ENCODE measurements at regions not wholly inside any gene's neighbourhood (a gene's known extent, or its start where the extent isn't known, plus 50 kb on each side); places are given as distances from the start of the nearest gene placed in this dataset.
"Not testable (repeated sequence)": the region's sequence is repeated elsewhere in the genome, so short reads cannot be mapped to it uniquely, and the experiment has no call there.

GRCh38 chr6:85078058-85078457 lies 313.7 kb upstream of the TBX18 start:
- TF ChIP-seq NFRKB (IDR thresholded peaks at IDR 0.05) (no peak), BHLHE40 (IDR thresholded peaks at IDR 0.05; ENCODE audit: borderline replicate concordance) (no peak)
- POLR2A ChIA-PET, result no interaction called here
- DNase-seq (ENCODE audit: extremely low spot score), result no peak
- CTCF ChIA-PET, result interaction anchor here (0.6 to 1.0 kb wide), 3 partner anchors 33 to 856 kb away, joined by 3 to 10 read pairs (median 4); no protein-coding TSS in a partner anchor

- TF ChIP-seq PKNOX1 (IDR thresholded peaks at IDR 0.05) (no peak), ARNT (IDR thresholded peaks at IDR 0.05) (no peak), LEF1 (IDR thresholded peaks at IDR 0.05; ENCODE audit: borderline replicate concordance) (no peak), SUZ12 (IDR thresholded peaks at IDR 0.05) (no peak), BHLHE40 (IDR thresholded peaks at IDR 0.05; ENCODE audit: borderline replicate concordance) (no peak), L3MBTL2 (conservative IDR thresholded peaks at IDR 0.05) (no peak), HDGF (IDR thresholded peaks at IDR 0.05; ENCODE audit: borderline replicate concordance) (no peak), SP1 (IDR thresholded peaks at IDR 0.05) (no peak), ELF4 (IDR thresholded peaks at IDR 0.05) (no peak), FOXM1 (IDR thresholded peaks at IDR 0.05; ENCODE audit: borderline replicate concordance) (no peak), NFRKB (IDR thresholded peaks at IDR 0.05) (no peak)
- no peak for DNase-seq (ENCODE audit: extremely low spot score)
- POLR2A ChIA-PET, result no interaction called here
- CTCF ChIA-PET, result no interaction called here
Observed at GRCh38 chr6:85077098-85077497, 312.7 kb upstream of the TBX18 start.

GRCh38 chr6:85071845-85072244 lies 307.4 kb upstream of the TBX18 start:
- POLR2A ChIA-PET; DNase-seq (ENCODE audit: extremely low spot score); CTCF ChIA-PET: not testable (repeated sequence)

GRCh38 chr6:85069577-85069976 lies 305.2 kb upstream of the TBX18 start:
- POLR2A ChIA-PET, result no interaction called here
- no peak for DNase-seq (ENCODE audit: extremely low spot score)
- no peak for TF ChIP-seq ZNF384 (IDR thresholded peaks at IDR 0.05)
- TF ChIP-seq ARNT (IDR thresholded peaks at IDR 0.05), result no peak
- no peak for TF ChIP-seq NFRKB (IDR thresholded peaks at IDR 0.05)
- no peak for TF ChIP-seq SP1 (IDR thresholded peaks at IDR 0.05)
- no peak for TF ChIP-seq ELF4 (IDR thresholded peaks at IDR 0.05)
- no peak for TF ChIP-seq BHLHE40 (IDR thresholded peaks at IDR 0.05; ENCODE audit: borderline replicate concordance)
- TF ChIP-seq LEF1 (IDR thresholded peaks at IDR 0.05; ENCODE audit: borderline replicate concordance), result no peak
- TF ChIP-seq FOXM1 (IDR thresholded peaks at IDR 0.05; ENCODE audit: borderline replicate concordance), result no peak
- TF ChIP-seq FOXK2 (IDR thresholded peaks at IDR 0.05), result no peak
- TF ChIP-seq PKNOX1 (IDR thresholded peaks at IDR 0.05), result no peak
- no peak for TF ChIP-seq TARDBP (IDR thresholded peaks at IDR 0.05)
- CTCF ChIA-PET, result no interaction called here

- POLR2A ChIA-PET, result no interaction called here
- CTCF ChIA-PET, result no interaction called here
- DNase-seq (ENCODE audit: extremely low spot score), result no peak
- TF ChIP-seq NFRKB (IDR thresholded peaks at IDR 0.05) (no peak), BHLHE40 (IDR thresholded peaks at IDR 0.05; ENCODE audit: borderline replicate concordance) (no peak), PKNOX1 (IDR thresholded peaks at IDR 0.05) (no peak), ARNT (IDR thresholded peaks at IDR 0.05) (no peak), LEF1 (IDR thresholded peaks at IDR 0.05; ENCODE audit: borderline replicate concordance) (no peak), FOXM1 (IDR thresholded peaks at IDR 0.05; ENCODE audit: borderline replicate concordance) (no peak)
Observed at GRCh38 chr6:85068221-85068620, 303.8 kb upstream of the TBX18 start.

GRCh38 chr6:85066266-85066665 lies 301.9 kb upstream of the TBX18 start:
- TF ChIP-seq PKNOX1 (IDR thresholded peaks at IDR 0.05) (peak; percentile 27), NFRKB (IDR thresholded peaks at IDR 0.05) (no peak), SUZ12 (IDR thresholded peaks at IDR 0.05) (no peak), CTBP1 (IDR thresholded peaks at IDR 0.05; ENCODE audit: borderline replicate concordance) (no peak)
- CTCF ChIA-PET, result no interaction called here
- POLR2A ChIA-PET, result no interaction called here
- DNase-seq (ENCODE audit: extremely low spot score), result no peak

GRCh38 chr6:85065831-85066230 lies 301.4 kb upstream of the TBX18 start:
- TF ChIP-seq ELF4 (IDR thresholded peaks at IDR 0.05) (no peak), ZNF384 (IDR thresholded peaks at IDR 0.05) (no peak), NFRKB (IDR thresholded peaks at IDR 0.05) (no peak), HDGF (IDR thresholded peaks at IDR 0.05; ENCODE audit: borderline replicate concordance) (no peak), BHLHE40 (IDR thresholded peaks at IDR 0.05; ENCODE audit: borderline replicate concordance) (no peak), FOXK2 (IDR thresholded peaks at IDR 0.05) (no peak), LEF1 (IDR thresholded peaks at IDR 0.05; ENCODE audit: borderline replicate concordance) (no peak), FOXM1 (IDR thresholded peaks at IDR 0.05; ENCODE audit: borderline replicate concordance) (no peak), PKNOX1 (IDR thresholded peaks at IDR 0.05) (no peak), FOXA1 (IDR thresholded peaks at IDR 0.05) (no peak), CTBP1 (IDR thresholded peaks at IDR 0.05; ENCODE audit: borderline replicate concordance) (no peak), ARNT (IDR thresholded peaks at IDR 0.05) (no peak), SUZ12 (IDR thresholded peaks at IDR 0.05) (no peak), L3MBTL2 (conservative IDR thresholded peaks at IDR 0.05) (no peak), TARDBP (IDR thresholded peaks at IDR 0.05) (no peak), SP1 (IDR thresholded peaks at IDR 0.05) (no peak)
- CTCF ChIA-PET, result no interaction called here
- no peak for DNase-seq (ENCODE audit: extremely low spot score)
- POLR2A ChIA-PET, result no interaction called here

All from HEK293T (cell line).